ENCODE measurements at regions not wholly inside any gene's neighbourhood (a gene's known extent, or its start where the extent isn't known, plus 50 kb on each side); places are given as distances from the start of the nearest gene placed in this dataset.

DNA sequence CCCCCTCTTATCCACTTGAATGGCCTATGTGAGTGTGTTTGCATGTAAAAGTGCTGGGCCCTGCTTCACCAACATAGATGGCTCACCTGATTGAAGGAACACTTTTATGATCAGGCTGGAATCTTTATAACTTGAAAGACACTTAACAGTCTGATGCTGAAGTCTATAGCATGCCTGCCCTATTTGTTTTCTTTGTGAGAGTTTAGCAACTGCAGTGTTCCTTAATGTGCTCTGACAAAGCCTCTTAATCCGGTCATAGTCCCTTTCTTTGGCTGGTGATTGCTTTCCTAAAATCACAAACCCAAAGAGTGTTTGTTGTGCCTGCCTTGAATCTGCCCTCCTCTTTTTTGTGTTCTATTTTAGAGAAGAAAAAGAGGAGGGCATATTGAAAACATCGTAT, 1382.8 kb upstream of the CELF4 start:
- TF ChIP-seq CTCF (IDR thresholded peaks at IDR 0.05) (no peak), POLR2A (IDR thresholded peaks at IDR 0.05) (no peak)
